ENCODE measurements at regions not wholly inside any gene's neighbourhood (a gene's known extent, or its start where the extent isn't known, plus 50 kb on each side); places are given as distances from the start of the nearest gene placed in this dataset.

DNA sequence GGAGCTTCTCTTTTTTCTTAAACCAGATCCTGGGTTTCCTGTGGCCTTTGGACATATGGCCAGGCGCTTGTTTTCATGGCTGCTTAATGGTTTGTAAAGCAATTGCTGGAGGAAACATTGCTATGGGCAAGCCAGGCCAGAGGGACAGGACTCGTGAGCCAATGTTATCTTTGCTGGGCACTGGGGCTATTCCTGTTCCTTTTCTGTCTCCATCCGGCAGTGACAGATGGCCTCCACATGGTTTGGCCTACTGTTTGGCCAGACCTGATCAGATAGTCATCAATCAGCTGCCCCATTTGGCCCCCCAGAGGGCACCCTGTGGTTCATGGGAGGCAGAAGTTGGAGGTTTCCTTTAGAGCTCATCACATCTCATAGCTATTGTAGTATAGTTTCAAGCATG is 326.1 kb upstream of the ROPN1 start:
- Mint-ChIP-seq H3K4me3 (no peak overlapping the region), H3K36me3 (ENCODE audit: low read depth) (peaks cover 6% of the 10 kb centered on the region), H3K9me3 (no peaks in the 10 kb centered on the region), H3K27me3 (ENCODE audit: low read depth, poor library complexity) (no peaks in the 10 kb centered on the region), H3K27ac (peak overlapping the region; percentile 55), H3K4me1 (peaks cover 66% of the 10 kb centered on the region)
- DNase-seq: peak; percentile 26
- TF ChIP-seq, protein P1, sequence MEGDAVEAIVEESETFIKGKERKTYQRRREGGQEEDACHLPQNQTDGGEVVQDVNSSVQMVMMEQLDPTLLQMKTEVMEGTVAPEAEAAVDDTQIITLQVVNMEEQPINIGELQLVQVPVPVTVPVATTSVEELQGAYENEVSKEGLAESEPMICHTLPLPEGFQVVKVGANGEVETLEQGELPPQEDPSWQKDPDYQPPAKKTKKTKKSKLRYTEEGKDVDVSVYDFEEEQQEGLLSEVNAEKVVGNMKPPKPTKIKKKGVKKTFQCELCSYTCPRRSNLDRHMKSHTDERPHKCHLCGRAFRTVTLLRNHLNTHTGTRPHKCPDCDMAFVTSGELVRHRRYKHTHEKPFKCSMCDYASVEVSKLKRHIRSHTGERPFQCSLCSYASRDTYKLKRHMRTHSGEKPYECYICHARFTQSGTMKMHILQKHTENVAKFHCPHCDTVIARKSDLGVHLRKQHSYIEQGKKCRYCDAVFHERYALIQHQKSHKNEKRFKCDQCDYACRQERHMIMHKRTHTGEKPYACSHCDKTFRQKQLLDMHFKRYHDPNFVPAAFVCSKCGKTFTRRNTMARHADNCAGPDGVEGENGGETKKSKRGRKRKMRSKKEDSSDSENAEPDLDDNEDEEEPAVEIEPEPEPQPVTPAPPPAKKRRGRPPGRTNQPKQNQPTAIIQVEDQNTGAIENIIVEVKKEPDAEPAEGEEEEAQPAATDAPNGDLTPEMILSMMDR (IDR thresholded peaks at IDR 0.05): no peak

DNA sequence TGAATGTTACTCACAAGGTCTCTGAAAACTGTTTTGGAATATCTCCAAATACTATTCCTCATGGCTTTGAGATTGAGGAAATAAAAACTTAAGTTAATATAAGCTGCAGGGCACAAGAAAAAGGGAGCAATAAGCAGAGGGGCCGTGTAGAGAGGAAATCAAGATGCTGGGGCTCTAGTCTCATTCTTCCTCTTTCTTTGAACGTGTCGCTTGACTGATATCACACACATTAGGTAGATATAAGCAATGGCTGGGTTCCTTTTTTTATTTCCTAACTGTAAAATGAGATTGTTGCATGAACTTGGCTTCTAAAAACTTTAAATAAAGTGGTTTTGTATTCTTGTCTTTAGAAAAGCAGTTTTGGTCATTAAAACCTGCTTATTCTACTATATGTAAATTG is 326.7 kb upstream of the ROPN1 start:
- TF ChIP-seq, protein P1 (IDR thresholded peaks at IDR 0.05): no peak
- no peak overlapping the region for H3K4me3 Mint-ChIP-seq
- peaks cover 66% of the 10 kb centered on the region for H3K4me1 Mint-ChIP-seq
- H3K27me3 Mint-ChIP-seq (ENCODE audit: low read depth, poor library complexity): no peaks in the 10 kb centered on the region
- H3K36me3 Mint-ChIP-seq (ENCODE audit: low read depth): peaks cover 6% of the 10 kb centered on the region
- no peak for DNase-seq
- no peaks in the 10 kb centered on the region for H3K9me3 Mint-ChIP-seq
- H3K27ac Mint-ChIP-seq: peak overlapping the region; percentile 55

DNA sequence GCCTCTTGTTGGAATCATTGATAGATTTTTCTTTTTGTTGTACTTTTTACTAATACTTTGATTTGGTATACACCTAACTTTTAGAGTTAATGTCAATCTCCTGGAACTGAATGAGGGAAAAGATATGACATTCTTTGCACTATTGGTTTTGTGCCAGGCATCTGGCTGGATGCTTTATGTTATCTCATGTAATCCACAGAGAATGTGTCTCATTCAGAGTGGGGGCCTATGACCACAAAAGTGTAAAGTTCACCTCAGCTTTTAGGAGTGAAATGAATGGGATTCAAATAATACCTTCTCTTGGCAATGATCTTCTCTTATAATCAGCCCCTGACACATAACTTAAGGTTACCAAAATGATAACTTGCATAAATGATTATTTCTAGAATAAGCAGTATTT is 329.1 kb upstream of the ROPN1 start:
- no peak for DNase-seq
- Mint-ChIP-seq H3K27me3 (ENCODE audit: low read depth, poor library complexity) (no peaks in the 10 kb centered on the region), H3K4me3 (no peak overlapping the region), H3K4me1 (peaks cover 60% of the 10 kb centered on the region), H3K9me3 (no peaks in the 10 kb centered on the region), H3K36me3 (ENCODE audit: low read depth) (peaks cover 6% of the 10 kb centered on the region), H3K27ac (no peak overlapping the region)
- TF ChIP-seq, protein P1 (IDR thresholded peaks at IDR 0.05): no peak

DNA sequence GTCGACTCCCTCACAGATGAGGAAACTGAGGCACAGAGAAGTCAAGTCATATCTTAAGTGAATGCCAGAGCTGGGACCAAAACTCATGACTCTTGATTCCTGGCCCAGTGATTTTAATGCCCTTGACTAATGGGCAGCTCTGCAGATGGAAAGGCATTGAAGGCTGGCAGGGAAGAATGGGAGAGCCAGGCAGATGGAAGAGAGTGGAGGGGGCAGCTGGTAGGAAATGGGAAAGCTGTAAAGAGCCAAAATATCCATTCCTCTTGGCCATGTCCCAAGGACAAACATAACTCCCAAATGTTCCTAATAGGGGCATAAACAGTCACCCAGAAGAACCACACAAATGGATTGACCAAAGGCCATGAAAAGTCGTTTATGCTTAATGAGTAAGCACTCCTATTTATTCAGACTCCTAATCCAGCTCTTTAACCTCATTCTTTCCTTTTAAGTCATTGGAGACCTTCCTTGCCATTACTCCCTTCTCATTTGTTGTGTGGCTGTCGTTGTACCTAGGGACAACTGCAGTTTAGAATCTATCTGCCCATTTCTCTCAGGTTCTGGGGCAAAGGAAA is 330.5 kb upstream of the ROPN1 start:
- no peak overlapping the region for H3K27ac Mint-ChIP-seq
- peaks cover 46% of the 10 kb centered on the region for H3K4me1 Mint-ChIP-seq
- peaks cover 12% of the 10 kb centered on the region for H3K36me3 Mint-ChIP-seq (ENCODE audit: low read depth)

DNA sequence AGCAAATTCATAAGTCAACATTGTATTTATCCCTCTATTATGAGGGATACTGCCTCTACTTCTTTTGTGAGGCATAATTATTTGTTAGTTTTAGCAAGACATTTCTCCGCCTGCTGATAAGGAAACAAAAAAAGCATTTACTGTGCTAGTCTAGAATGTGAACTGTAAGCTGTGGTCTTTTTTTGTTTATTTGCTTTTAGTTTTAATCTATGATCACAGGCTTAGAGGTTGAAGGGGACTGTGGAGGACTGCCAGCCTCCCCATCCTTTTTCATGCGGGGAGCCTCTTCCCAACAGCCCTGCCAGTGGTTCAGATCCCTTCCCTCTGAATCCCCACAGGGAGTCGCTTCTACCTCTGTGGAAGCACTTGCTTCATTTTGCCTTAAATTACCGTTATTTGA is 331.0 kb upstream of the ROPN1 start:
- TF ChIP-seq, protein P1 (IDR thresholded peaks at IDR 0.05): no peak
- no peaks in the 10 kb centered on the region for H3K9me3 Mint-ChIP-seq
- no peak overlapping the region for H3K4me3 Mint-ChIP-seq

More for the DNA sequence above, 330.5 kb upstream of the ROPN1 start:
- Mint-ChIP-seq H3K4me3 (no peak overlapping the region), H3K9me3 (no peaks in the 10 kb centered on the region), H3K27me3 (ENCODE audit: low read depth, poor library complexity) (no peaks in the 10 kb centered on the region)
- TF ChIP-seq, protein P1 (IDR thresholded peaks at IDR 0.05): no peak
- no peak for DNase-seq

DNA sequence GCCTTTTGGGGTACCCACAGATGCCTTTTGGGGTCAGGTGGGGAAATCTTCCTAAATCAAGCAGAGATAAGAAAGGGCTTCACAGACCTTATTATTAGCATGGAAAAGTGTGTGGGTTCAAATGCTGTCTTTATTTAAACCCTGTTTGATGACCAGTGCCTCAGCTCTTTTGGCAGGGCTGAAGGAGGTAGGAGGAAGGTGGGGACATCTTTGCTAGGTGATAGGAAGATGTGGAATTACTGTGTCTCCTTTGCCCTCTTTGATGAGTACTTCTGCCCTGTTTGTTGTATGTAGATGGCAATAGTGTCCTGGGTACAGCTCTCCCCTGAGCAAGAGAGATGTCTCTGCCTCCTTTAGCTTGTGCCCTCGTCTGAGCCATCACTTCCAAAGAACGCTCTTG is 333.3 kb upstream of the ROPN1 start:
- Mint-ChIP-seq H3K27ac (peak overlapping the region; percentile 47), H3K9me3 (no peaks in the 10 kb centered on the region), H3K27me3 (ENCODE audit: low read depth, poor library complexity) (peaks cover 3% of the 10 kb centered on the region)

More for the DNA sequence above, 331.0 kb upstream of the ROPN1 start:
- peaks cover 16% of the 10 kb centered on the region for H3K36me3 Mint-ChIP-seq (ENCODE audit: low read depth)
- no peaks in the 10 kb centered on the region for H3K27me3 Mint-ChIP-seq (ENCODE audit: low read depth, poor library complexity)
- peaks cover 40% of the 10 kb centered on the region for H3K4me1 Mint-ChIP-seq
- peak overlapping the region; percentile 28 for H3K27ac Mint-ChIP-seq
- no peak for DNase-seq

More for the DNA sequence above, 333.3 kb upstream of the ROPN1 start:
- Mint-ChIP-seq H3K36me3 (ENCODE audit: low read depth) (peaks cover 35% of the 10 kb centered on the region), H3K4me3 (no peak overlapping the region), H3K4me1 (peaks cover 31% of the 10 kb centered on the region)
- TF ChIP-seq, protein P1 (IDR thresholded peaks at IDR 0.05): no peak
- DNase-seq: no peak

Measured in nephron progenitor cell (in vitro differentiated cells).